Right ventricle myocardium superior (tissue), 1 donor: ENCODE measurements at regions not wholly inside any gene's neighbourhood (a gene's known extent, or its start where the extent isn't known, plus 50 kb on each side); places are given as distances from the start of the nearest gene placed in this dataset.
"Not testable (repeated sequence)": the region's sequence is repeated elsewhere in the genome, so short reads cannot be mapped to it uniquely, and the experiment has no call there.

Experiments
- ATAC-seq: fragments of 200-7000 bp; cut with Tn5 transposase; one replicate; pipeline ENCODE4 v1.9.1; 2020; ENCODE audit warnings: mild to moderate bottlenecking; ENCODE audit not compliant: poor library complexity
- DNase-seq: peaks from one replicate; pipeline ENCODE4 v3.0.0-alpha.2; 2020
- intact Hi-C: fragments of 100-400 bp; cut with DNase I; formaldehyde crosslinking; loops from one replicate; pipeline ENCODE4 v1.11.2; 2022
- donor health status: DM: no; HTN: yes; CAD: no; lungs with severe emphysema.

DNA sequence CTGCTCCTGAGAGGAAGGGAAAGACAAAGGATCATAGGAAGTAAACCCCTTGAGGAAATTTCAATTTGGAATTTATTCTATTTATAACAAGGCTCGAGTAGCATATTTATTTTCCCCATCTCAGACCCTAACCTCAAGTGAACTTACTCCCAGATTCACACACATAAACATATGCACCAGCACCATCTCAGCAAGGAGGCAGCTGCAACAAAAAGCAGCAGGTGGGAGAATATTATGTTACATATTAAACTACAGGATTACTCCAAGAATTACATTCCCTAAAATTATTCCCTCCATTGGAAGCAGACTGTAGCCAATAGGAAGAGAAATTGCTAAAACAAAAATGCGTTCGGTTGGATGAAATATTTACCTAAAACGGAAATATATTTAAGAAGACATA lies 108.4 kb upstream of the PRSS3 start:
- ATAC-seq (no peak), DNase-seq (no peak)
- intact Hi-C loops: no loop called here

DNA sequence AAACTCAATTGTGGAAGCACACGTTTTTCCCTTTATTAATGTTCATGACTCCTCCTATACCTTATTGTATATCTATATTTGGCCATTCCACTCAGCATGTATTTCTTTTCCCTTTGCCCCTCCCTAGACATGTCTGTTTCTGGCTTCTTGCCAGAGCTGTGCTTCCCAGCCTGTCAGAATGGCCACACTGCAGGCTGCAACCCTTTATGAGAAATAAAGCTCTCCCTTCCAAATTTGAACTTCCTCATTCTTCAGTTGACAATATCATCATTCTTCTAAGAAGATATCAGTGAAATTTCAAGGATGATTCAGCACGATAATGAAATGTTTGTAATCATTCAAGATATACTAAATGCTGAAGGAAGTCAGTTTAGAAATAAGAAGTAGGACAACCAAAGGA lies 107.6 kb upstream of the PRSS3 start:
- DNase-seq: no peak
- ATAC-seq: no peak
- intact Hi-C loops: no loop called here

DNA sequence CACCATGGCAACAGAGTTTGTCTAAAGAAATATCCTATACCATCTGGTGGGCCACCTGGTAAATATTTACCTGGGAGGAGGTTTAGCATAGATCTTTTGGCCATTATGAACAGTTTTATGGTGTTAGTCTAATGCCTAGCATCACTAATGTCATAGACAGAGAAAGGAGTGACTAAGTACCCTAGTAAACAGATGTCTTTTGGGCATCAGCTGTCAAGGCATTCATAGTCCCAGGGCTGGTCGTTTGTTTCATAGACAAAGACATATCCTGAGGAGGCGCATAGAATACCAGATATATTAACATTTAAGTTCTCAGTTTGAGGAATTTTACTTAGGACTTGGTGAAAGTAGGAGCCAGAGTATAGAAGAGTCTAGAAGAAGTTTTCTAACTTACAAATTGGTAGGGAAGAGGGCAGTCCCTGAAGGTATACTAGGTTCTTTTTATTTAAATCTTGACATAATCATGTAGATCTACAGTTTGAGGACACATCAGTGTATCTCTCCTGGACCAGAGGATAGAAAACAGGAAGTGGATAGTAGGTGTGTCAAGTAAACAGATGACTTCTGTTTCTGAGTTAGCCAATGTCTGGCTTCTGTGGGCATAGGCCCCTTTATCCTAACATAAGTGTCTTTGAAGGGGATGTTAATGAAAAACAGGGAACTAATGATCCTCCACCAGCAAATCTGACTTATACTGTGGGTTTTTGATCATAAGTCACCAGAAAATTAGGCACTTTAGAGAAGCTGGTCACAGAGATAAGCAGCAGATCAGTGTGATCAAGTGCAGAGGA lies 105.0 kb upstream of the PRSS3 start:
- ATAC-seq (no peak), DNase-seq (no peak)
- intact Hi-C loops: no loop called here

DNA sequence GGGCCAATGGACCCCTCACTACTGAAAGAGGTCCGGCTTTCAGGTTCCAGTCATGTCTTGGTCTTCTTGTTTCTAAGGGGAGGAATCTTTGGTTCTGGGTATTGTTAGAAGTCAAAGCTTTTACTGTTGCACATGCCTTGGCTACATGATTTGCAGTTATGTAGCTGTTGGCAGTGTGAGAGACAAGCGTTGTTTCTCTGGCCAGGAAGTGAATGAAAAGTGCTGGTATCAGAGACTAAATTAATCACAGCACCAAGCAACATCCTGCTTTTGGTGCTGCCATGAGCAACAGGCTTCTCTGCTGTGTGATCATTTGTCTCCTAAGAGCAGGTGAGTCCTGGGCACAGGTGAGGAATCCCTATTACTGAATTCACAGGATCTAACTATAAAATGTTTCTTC lies 100.1 kb upstream of the PRSS3 start:
- no peak for DNase-seq
- intact Hi-C loops: no loop called here
- no peak for ATAC-seq

DNA sequence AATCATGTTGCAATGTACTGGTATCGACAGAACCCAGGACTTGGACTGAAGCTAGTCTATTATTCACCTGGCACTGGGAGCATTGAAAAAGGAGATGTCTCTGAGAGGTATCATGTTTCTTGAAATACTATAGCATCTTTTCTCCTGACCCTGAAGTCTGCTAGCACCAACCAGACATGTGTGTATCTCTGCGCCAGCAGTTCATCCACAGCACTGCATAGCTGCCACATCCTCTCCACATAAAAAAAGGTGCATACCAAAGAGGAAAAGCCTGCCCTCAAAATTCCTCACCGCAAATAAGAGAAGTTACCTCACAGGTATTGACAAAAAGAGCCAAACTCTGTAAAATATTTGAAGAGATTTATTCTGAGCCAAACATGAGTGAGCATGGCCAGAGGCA lies 99.5 kb upstream of the PRSS3 start:
- no peak for ATAC-seq
- DNase-seq: no peak
- intact Hi-C loops: no loop called here

DNA sequence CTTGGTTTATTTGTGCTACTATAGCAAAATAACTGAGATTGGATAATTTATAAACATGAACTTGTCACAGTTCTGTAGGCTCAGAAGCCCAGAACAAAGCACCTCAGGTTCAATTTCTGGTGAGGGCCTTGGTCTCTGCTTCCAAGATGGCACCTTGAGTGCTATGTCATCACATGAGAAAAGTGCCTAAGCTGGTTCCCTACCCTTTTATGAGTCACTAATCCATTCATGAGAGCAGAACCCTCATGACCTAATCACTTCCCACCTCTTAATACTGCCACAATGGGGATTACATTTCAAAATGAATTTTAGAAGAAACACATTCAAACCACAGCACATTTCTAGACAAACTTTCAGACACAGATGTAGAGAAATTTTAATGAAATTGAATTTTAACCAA lies 98.2 kb upstream of the PRSS3 start:
- intact Hi-C loops: no loop called here
- no peak for DNase-seq
- no peak for ATAC-seq

DNA sequence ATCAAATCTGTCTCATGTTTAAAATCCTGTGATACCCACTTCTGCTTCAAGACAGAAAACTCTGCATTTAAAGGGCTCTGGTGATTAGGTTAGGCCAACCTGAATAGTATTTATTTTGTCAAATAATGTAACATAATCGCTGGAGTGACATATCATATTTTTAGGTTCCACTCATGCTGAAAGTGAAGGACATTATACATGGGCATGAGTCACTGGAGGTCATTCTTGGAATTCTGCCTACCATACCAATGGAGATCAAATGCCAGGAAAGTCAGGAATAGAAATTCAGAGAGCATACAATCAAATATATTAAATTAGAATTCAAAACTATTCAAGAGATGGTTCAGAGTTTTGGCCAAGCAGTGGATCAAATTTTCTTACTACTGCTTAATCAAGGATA lies 97.1 kb upstream of the PRSS3 start:
- intact Hi-C loops: no loop called here

DNA sequence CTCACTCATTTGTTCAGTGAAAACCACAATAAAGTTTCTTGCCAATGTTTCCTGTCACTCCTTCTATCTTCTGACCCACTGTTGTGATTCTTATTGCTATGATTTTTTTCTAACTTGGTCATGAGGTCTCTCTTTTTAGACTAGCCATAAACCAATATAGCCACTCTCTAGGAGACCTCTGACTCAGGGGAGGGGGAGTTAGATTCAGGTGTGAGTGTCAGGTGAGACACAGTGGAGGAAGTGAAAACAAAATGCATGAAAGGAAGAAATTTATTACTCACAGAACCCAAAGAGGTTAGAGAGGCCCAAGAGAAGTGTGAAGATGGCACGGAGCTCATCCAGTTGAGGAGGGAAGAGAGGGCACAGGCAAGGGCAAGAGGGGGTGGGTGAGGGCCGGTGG lies 94.4 kb upstream of the PRSS3 start:
- ATAC-seq, intact Hi-C loops, DNase-seq: not testable (repeated sequence)

More for the DNA sequence above, 97.1 kb upstream of the PRSS3 start:
- no peak for ATAC-seq
- DNase-seq: no peak

DNA sequence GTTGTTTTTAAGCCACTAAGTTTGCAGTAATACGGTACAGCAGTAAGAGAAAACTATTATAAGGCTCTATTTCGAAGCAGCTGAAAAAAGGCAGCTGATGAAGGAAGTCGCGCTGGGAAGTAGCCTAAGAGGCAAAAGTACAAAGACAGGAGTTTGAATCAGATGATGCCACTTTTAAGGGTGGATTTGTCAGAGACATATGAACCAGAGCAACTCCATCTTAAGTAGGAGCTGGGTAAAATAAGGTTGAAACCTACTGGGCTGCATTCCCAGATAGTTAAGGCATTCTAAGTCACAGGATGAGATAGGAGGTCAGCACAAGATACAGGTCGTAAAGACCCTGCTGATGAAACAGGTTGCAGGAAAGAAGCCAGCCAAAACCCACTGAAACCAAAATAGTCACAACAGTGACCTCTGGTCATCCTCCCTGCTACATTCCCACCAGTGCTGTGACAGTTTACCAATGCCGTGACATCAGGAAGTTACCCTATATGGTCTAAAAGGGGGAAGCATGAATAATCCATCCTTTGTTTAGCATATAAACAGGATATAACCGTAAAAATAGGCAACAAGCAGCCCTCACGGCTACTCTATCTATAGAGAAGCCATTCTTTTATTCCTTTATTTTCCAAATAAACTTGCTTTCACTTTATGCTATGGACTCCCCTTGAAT lies 91.8 kb upstream of the PRSS3 start:
- no peak for ATAC-seq
- intact Hi-C loops: no loop called here
- DNase-seq: no peak

DNA sequence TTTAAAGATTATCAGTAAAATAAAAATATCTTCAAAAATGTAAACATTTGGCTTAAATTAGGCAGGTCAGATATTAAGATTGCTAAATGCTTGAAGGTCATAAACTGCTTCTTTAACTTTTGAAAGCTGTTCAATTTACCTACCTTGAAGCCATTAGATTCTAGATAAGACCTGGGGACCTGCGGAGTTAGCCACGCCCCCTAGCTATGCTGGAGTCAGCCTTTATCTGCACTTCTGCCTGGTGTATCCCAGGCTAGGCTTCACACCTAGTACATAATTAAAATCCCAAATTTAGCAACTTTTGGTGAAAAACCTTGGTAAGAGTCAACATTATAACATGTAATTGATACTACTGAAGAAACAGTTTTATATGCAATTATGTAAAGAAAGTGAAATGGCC lies 89.9 kb upstream of the PRSS3 start:
- DNase-seq, intact Hi-C loops, ATAC-seq: not testable (repeated sequence)

DNA sequence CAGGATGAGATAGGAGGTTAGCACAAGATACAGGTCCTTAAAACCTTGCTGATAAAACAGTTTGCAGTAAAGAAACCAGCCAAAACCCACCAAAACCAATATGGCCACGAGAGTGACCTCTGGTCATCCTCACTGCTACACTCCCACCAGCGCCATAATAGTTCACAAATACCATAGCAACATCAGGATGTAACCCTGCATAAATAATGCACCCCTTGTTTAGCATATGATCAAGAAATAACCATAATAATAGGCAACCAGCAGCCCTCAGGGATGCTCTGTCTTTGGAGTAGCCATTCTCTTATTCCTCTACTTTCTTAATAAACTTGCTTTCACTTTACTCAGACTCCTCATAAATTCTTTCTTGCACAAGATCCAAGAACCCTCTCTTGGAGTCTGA lies 86.9 kb upstream of the PRSS3 start:
- intact Hi-C loops: no loop called here
- ATAC-seq (no peak), DNase-seq (no peak)

DNA sequence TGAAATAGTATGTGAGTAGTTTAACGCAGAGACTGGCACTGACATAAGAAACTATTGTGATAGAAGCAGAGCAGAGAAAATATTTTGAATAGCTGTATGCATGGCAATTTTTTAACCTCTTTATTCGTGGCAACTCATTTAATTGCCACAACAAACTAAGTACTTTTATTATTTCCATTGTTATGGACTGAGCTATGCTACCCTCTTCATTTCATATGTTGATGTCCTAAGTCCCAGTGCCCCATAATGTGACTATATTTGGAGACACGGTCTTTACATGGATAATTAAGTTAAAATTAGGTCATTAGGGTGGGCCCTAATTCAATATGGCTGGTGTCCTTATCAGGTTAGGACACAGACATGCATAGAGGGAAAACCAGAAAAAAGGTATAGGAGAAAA lies 86.1 kb upstream of the PRSS3 start:
- no peak for DNase-seq
- no peak for ATAC-seq
- intact Hi-C loops: no loop called here

DNA sequence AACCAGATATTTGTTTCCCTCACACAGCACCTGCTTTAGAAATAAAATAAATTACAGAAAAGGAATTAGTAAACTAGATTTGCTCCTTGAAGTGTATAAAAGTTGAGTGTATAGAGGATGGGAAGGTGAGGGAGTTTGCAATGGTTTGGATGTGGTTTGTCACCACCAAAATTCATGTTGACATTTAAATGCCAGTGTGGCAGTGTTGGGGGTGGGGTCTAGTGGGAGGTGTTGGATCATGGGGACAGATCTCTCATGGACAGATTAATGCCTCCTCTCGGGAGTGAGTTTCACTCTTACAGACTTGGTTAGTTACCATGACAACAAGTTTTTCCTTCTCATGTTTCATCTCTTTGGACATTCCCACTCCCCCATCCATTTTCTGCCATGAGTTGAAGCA lies 83.9 kb upstream of the PRSS3 start:
- ATAC-seq, intact Hi-C loops, DNase-seq: not testable (repeated sequence)

DNA sequence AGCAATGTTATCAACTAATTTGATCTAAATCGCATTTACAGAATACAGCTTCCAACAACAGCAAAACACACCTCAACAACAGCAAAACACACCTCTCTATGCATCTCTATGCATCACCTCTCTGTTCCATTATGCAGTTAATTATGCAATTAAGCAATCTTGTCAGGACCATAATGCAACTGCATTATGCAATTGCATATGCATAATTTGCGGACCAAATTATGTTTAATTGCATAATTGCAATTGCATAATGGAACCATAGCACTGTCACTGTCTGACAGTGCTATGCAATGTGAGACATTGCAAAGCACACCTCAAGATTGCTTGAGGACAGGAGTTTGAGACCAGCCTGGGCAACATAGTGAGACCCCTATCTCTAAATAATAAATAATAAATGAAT lies 80.4 kb upstream of the PRSS3 start:
- intact Hi-C loops: no loop called here
- DNase-seq (no peak), ATAC-seq (no peak)

DNA sequence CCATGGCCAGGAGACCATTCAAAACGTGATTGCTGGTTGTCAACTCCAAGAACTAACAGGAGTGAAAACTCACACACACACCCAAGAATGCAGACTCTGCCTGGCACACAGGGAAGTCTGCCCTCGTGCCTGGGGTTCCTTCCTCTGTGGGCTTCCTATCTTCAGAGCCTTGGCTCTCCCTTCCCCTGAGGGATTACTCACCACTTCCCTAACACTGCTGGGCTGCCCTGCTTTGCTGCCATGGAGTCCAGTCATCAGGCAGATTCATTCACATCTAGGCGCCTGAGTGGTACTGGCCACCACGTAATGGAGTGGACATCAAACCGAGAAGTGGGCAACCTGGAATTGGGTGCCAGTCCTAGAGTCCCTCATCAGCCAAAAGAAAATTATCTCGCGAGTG lies 76.4 kb upstream of the PRSS3 start:
- DNase-seq (peak; percentile 56), ATAC-seq (no peak)
- intact Hi-C loops: no loop called here

DNA sequence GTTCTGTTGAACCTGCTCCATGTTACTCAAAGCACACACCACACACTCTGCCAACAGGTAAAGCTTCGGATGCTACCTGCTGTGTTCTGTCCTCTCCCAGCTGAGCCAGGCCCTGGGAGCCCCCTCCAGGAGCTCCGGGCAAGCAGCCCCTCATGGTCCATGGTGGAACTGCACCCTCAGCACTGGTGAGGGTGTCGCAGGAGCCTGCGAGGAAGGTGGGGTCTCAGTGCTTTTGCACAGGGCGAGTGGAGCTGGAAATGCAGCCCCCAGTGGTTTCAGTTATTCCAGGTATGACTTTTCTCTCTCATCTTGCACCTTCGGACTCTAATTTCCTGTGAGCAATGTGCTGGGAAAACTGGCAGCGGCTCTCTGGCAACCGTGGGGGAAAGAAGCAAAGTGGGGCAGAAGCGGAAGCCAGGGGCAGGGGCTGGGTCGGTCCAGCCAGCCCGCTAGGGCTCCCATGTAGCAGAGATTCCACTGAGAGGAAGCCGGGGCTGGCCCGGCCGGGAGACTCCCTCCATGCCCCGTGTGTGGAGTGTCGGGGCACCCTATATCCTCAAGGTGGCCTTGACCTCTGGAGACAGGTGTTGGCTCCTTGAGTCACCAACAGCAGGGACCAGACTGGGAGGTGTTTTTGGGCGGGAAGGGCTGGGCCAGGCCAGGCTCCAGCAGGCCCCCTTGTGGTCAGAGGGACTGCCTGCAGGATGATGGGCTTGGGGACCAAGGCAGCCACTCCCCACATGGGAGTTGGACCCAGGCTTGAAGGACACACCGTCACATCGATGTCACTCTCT lies 75.6 kb upstream of the PRSS3 start:
- peak; percentile 50 for DNase-seq
- ATAC-seq: peak; percentile 59
- intact Hi-C loops: no loop called here

DNA sequence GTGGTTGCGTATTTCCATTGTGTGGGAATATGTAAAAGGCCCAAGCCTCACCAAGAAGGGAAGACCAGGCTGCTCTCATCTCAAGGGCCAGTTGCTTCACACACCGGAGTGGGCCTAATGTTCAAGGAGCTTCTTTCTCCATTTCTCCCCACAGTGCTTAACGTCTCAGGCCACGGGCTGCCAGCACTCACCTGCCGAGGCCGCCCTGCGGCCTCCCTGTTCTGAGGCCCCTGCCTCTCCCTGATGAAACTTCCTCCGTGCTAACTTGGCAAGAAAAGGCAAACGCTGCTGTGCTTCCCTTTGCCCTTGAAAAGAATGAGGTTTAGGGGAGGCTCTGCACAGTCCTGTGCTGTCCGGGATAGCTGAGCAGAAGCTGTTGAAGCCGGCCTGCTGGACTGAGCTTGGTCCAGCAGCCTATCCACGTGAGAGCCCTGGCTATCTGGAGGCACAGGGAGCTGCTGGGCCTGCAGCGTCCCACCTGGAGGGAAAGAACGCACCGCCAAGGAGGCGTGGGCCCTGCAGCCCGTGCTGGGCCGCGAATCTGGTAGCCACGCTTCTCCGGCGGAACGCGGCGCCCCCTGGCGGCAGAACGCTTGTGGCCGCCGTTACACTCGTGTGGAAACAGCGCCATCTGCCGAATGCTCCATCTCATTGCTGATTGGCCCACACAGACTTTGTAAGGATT lies 73.5 kb upstream of the PRSS3 start:
- DNase-seq (peak; percentile 92), ATAC-seq (peak; percentile 90)
- intact Hi-C loops: loop anchor here (2.0 kb wide), 1 partner anchor 97 kb away; no protein-coding TSS in a partner anchor

DNA sequence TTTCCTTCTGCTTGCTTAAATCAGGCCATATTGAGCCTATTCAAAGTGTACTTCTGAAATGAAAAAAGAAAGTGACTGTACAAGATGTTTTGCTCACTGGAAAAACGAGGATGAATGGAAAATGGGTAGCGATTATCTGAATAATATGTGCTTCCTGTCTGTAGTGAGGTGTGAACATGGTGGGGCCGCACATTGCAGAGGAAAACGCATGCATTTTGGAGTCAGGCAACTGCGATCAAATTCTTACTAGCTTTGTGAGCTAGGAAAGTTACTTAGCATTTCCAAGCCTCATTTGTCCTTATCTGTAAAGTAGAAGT lies 73.0 kb upstream of the PRSS3 start:
- DNase-seq (no peak), ATAC-seq (no peak)
- intact Hi-C loops: loop anchor here (2.0 kb wide), 1 partner anchor 98 kb away; no protein-coding TSS in a partner anchor

DNA sequence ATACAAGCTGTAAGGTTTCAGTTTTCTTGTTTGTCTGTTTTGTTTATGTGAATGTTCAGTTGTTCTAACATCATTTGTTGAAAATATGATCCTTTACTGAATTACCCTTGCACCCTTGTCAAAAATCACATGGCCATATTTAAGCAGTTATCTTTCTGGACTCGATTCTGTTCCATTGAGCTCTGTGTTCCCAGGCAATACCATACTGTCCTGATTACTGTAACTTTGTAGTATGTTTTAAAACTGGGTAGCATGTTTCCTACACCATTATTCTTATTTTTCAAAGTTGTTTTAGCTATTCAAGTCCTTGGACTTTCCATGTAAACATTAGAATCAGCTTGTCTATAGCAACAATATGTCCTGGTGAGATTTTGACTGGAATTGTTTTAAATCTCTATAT lies 66.7 kb upstream of the PRSS3 start:
- intact Hi-C loops: no loop called here
- ATAC-seq: no peak
- DNase-seq: no peak
